ENCODE measurements at regions not wholly inside any gene's neighbourhood (a gene's known extent, or its start where the extent isn't known, plus 50 kb on each side); places are given as distances from the start of the nearest gene placed in this dataset.
"Not testable (repeated sequence)": the region's sequence is repeated elsewhere in the genome, so short reads cannot be mapped to it uniquely, and the experiment has no call there.

DNA sequence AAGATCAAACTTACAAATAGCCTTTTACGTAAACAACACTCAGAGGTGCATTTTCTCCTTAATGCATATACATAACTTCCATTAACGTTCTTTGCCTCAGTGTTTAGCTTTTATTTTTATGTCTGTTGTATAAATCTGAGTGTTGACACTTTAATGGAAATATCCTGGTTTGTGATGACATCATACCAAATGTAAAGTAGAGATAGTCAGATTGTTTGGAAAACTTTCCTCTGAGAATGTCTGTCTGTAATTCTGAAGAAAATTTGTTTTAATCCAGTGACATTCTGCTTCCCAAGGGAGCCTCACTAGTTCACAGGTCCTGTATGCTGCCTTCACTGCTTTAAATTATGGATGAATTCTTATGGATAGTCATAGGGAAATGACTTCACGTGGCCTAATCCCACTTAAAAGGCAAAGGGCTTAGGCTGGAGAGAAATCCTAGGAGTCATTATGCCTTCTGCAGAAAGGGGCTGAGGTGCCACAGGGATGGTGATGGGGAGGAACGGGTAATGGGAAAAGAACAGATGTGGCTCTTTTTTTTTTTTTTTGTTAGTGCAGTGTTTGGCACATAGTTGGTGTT, 93.2 kb downstream of the DNAJB9 start:
- Histone ChIP-seq H3K36me3 (no peaks in the 10 kb centered on the region), H3K4me1 (no peaks in the 10 kb centered on the region), H3K27ac (no peak overlapping the region), H3K27me3 (no peaks in the 10 kb centered on the region), H3K9me3 (no peaks in the 10 kb centered on the region), H3K4me3 (no peak overlapping the region)
- TF ChIP-seq POLR2A (IDR thresholded peaks at IDR 0.05) = no peak
- TF ChIP-seq, protein P1, sequence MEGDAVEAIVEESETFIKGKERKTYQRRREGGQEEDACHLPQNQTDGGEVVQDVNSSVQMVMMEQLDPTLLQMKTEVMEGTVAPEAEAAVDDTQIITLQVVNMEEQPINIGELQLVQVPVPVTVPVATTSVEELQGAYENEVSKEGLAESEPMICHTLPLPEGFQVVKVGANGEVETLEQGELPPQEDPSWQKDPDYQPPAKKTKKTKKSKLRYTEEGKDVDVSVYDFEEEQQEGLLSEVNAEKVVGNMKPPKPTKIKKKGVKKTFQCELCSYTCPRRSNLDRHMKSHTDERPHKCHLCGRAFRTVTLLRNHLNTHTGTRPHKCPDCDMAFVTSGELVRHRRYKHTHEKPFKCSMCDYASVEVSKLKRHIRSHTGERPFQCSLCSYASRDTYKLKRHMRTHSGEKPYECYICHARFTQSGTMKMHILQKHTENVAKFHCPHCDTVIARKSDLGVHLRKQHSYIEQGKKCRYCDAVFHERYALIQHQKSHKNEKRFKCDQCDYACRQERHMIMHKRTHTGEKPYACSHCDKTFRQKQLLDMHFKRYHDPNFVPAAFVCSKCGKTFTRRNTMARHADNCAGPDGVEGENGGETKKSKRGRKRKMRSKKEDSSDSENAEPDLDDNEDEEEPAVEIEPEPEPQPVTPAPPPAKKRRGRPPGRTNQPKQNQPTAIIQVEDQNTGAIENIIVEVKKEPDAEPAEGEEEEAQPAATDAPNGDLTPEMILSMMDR (IDR thresholded peaks at IDR 0.05) = no peak
- intact Hi-C loops (cut with DNase I; ENCODE audit: low total_unique reads) = no loop called here
- DNase-seq = no peak

DNA sequence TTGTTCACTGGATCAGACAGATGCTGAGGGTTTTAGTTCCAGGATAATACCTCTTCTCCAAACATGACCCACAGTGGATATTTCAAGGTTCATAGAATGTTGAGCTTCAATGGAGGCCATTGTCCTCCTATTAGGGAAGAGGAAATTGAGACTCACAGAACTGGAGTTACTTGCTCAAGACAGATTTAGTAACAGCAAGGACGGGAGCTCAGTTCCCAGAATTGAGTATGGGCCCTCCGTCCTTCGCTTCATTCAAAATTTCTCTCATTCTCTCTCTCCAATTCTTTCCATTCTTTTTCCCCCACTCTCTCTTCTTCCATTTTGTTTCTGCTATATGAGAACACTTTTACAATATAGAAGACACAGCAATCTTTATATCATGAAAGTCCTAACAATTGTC, 94.0 kb downstream of the DNAJB9 start:
- Histone ChIP-seq H3K4me1 (no peaks in the 10 kb centered on the region), H3K9me3 (no peaks in the 10 kb centered on the region), H3K27ac (no peak overlapping the region), H3K4me3 (no peak overlapping the region), H3K36me3 (no peaks in the 10 kb centered on the region), H3K27me3 (no peaks in the 10 kb centered on the region)
- intact Hi-C loops (cut with DNase I; ENCODE audit: low total_unique reads) = no loop called here
- TF ChIP-seq POLR2A (IDR thresholded peaks at IDR 0.05) = no peak
- TF ChIP-seq, protein P1 (IDR thresholded peaks at IDR 0.05) = no peak
- DNase-seq = no peak

DNA sequence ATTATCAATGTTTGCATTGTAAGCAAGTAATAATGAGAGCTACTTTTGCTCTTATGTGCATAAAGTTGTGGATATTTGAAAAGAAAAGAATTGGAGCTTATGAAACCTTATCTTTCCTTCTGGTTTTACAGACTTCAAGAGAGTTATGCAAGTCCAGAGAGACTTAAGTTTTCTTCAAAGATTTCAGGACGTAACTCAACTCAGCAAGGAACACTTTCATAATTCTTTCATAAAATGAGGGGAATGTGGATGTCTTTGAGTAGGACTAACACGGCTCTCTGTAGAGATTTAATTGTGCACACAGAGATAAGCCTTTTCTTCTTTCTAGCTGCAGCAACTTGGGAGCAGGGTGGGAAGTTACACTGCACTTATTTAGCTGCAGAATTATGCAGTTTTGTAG, 97.5 kb downstream of the DNAJB9 start:
- H3K9me3 ChIP-seq = no peaks in the 10 kb centered on the region

DNA sequence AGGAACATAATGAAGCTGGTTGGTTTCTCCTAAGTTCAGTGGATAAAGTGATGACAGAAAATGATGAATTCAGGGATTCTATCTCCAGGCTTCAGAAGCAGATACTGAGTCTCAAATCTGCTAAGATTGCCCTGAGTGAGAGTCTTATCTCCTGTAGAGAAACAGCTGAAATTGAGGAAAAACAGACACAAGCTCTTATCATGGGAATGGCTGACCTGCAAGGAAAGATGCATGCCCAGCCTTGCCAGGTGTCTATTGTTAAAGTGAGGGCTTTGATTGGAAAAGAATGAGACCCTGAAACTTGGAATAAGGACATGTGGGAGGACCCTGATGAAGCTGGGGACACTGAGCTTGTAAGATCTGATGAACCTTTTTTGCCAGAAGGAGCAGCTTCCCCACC, 100.3 kb downstream of the DNAJB9 start:
- H3K9me3 ChIP-seq = no peaks in the 10 kb centered on the region
- no peak overlapping the region for H3K4me3 ChIP-seq
- no peak overlapping the region for H3K27ac ChIP-seq
- intact Hi-C loops (cut with DNase I; ENCODE audit: low total_unique reads) = no loop called here
- no peak for DNase-seq
- H3K4me1 ChIP-seq = no peaks in the 10 kb centered on the region
- no peaks in the 10 kb centered on the region for H3K27me3 ChIP-seq
- no peak for TF ChIP-seq POLR2A (IDR thresholded peaks at IDR 0.05)
- no peaks in the 10 kb centered on the region for H3K36me3 ChIP-seq

More for the DNA sequence above, 97.5 kb downstream of the DNAJB9 start:
- intact Hi-C loops (cut with DNase I; ENCODE audit: low total_unique reads) = no loop called here
- no peaks in the 10 kb centered on the region for H3K27me3 ChIP-seq
- H3K27ac ChIP-seq = no peak overlapping the region
- H3K4me3 ChIP-seq = no peak overlapping the region
- no peaks in the 10 kb centered on the region for H3K36me3 ChIP-seq
- DNase-seq = no peak
- no peak for TF ChIP-seq POLR2A (IDR thresholded peaks at IDR 0.05)
- TF ChIP-seq, protein P1 (IDR thresholded peaks at IDR 0.05) = no peak
- no peaks in the 10 kb centered on the region for H3K4me1 ChIP-seq

DNA sequence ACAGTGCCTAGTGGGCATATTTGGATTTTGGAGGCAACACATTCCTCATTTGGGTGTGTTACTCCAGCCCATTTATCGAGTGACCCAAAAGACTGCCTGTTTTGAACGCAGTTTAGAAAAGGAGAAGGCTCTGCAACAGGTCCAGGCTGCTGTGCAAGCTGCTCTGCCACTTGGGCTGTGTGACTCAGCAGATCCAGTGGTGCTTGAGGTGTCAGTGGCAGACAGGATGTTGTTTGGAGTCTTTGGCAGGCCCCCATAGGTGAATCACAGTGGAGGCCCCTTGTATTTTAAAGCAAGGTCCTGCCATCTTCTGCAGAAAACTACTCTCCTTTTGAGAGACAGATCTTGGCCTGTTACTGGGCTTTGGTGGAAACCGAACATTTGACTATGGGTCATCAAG, 104.0 kb downstream of the DNAJB9 start:
- H3K27me3 ChIP-seq; H3K4me1 ChIP-seq; H3K9me3 ChIP-seq; intact Hi-C loops (cut with DNase I; ENCODE audit: low total_unique reads); DNase-seq; H3K27ac ChIP-seq; H3K4me3 ChIP-seq; H3K36me3 ChIP-seq: not testable (repeated sequence)

DNA sequence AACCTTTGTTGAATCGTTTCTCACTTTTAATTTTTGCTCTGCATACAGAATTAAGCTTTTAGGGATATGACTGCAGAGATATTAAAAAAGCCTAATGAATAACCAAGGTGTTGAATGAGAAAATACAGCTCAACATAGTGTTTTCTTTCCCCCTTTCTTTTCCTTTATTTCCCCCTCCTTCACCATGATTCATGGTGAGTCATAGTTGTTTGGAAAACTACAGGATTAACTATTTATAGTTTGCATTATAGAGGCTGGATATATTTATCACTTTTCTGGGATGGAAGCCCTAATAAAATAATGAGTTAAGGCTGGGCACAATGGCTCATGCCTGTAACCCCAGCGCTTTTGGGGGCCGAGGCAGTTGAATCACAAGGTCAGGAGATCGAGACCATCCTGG, 115.0 kb downstream of the DNAJB9 start:
- TF ChIP-seq, protein P1 (IDR thresholded peaks at IDR 0.05) = no peak
- Histone ChIP-seq H3K27me3 (no peaks in the 10 kb centered on the region), H3K4me1 (no peaks in the 10 kb centered on the region), H3K4me3 (no peak overlapping the region), H3K9me3 (no peaks in the 10 kb centered on the region), H3K36me3 (no peaks in the 10 kb centered on the region), H3K27ac (no peak overlapping the region)
- DNase-seq = no peak
- intact Hi-C loops (cut with DNase I; ENCODE audit: low total_unique reads) = no loop called here

All from uterus (tissue), 3 donors.